ENCODE measurements at regions not wholly inside any gene's neighbourhood (a gene's known extent, or its start where the extent isn't known, plus 50 kb on each side); places are given as distances from the start of the nearest gene placed in this dataset.

GRCh38 chr2:12399240-12399639 lies 317.5 kb upstream of the TRIB2 start:
- TF ChIP-seq CTCF (IDR thresholded peaks at IDR 0.05; ENCODE audit: insufficient read depth, missing control alignments): no peak
- DNase-seq (ENCODE audit: insufficient read length, low spot score) (no peak), FAIRE-seq (no peak)

GRCh38 chr2:12400543-12400942 lies 316.2 kb upstream of the TRIB2 start:
- no peak for TF ChIP-seq CTCF (IDR thresholded peaks at IDR 0.05; ENCODE audit: insufficient read depth, missing control alignments)
- DNase-seq (ENCODE audit: insufficient read length, low spot score): no peak
- no peak for FAIRE-seq

- no peak for TF ChIP-seq CTCF (IDR thresholded peaks at IDR 0.05; ENCODE audit: insufficient read depth, missing control alignments)
- no peak for FAIRE-seq
- DNase-seq (ENCODE audit: insufficient read length, low spot score): no peak
These were observed 314.1 kb upstream of the TRIB2 start for GRCh38 chr2:12402440-12403139.

- FAIRE-seq (no peak), DNase-seq (ENCODE audit: insufficient read length, low spot score) (no peak)
- TF ChIP-seq CTCF (IDR thresholded peaks at IDR 0.05; ENCODE audit: insufficient read depth, missing control alignments): no peak
These were observed 312.2 kb upstream of the TRIB2 start for GRCh38 chr2:12404497-12404896.

GRCh38 chr2:12407160-12407559 lies 309.6 kb upstream of the TRIB2 start:
- DNase-seq (ENCODE audit: insufficient read length, low spot score): no peak
- no peak for TF ChIP-seq CTCF (IDR thresholded peaks at IDR 0.05; ENCODE audit: insufficient read depth, missing control alignments)
- FAIRE-seq: no peak

- TF ChIP-seq CTCF (IDR thresholded peaks at IDR 0.05; ENCODE audit: insufficient read depth, missing control alignments): no peak
- FAIRE-seq: no peak
- DNase-seq (ENCODE audit: insufficient read length, low spot score): no peak
These were observed 303.8 kb upstream of the TRIB2 start for GRCh38 chr2:12412898-12413305.

GRCh38 chr2:12415536-12415935 lies 301.2 kb upstream of the TRIB2 start:
- DNase-seq (ENCODE audit: insufficient read length, low spot score) (no peak), FAIRE-seq (no peak)
- TF ChIP-seq CTCF (IDR thresholded peaks at IDR 0.05; ENCODE audit: insufficient read depth, missing control alignments): no peak
